ENCODE measurements at regions not wholly inside any gene's neighbourhood (a gene's known extent, or its start where the extent isn't known, plus 50 kb on each side); places are given as distances from the start of the nearest gene placed in this dataset.
"Not testable (repeated sequence)": the region's sequence is repeated elsewhere in the genome, so short reads cannot be mapped to it uniquely, and the experiment has no call there.

DNA sequence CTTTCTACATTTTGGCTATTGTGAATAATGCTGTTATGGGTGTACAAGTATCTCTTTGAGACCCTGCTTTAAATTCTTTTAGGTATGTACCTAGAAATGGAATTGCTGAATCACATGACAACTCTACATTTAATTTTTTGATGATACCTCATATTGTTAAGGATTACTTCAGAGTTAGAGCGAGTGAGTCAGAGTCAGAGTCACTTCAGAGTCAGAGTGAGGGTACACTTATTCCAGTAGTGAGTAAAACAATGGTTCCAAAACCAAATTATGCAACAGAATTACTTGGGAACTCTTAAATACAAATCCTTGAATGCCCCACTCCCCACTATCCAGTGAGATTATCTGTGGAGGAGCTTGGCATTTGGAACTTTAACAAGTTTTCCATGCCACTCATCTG lies 50.3 kb upstream of the SNRK start:
- DNase-seq: no peak

DNA sequence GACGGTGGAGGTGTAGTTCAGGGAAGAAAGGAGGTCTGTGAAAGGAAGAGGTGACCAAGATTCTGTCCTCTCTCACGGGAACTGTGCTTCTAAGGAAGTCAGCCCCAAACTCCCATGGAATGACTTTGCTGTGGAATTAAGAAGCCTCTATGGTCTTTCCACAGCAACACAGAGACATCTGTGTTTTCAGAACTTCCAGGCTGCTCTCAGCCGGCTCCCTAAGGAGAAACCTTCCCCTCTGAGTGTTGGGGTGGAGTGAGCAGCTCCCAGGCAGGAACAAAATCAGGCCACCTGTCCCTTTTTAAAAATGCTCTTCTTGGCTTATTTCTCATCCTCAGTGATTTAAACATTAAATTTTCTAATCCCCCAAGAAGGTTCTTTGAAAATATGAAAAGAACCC lies 53.3 kb upstream of the SNRK start:
- no peak for DNase-seq

GRCh38 chr3:43231276-43232000 lies 54.9 kb upstream of the SNRK start:
- DNase-seq: no peak

DNA sequence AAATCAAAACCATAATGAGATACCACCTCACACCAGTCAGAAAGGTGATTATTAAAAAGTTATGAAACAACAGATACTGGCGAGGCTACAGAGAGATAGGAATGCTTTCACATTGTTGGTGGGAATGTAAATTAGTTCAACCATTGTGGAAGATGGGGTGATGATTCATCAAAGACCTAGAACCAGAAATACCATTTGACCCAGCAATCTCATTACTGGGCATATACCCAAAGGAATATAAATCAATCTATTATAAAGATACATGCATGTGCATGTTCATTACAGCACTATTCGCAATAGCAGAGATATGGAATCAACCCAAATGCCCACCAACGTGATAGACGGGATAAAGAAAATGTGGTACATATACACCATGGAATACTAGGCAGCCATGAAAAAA lies 56.5 kb upstream of the SNRK start:
- DNase-seq: not testable (repeated sequence)

DNA sequence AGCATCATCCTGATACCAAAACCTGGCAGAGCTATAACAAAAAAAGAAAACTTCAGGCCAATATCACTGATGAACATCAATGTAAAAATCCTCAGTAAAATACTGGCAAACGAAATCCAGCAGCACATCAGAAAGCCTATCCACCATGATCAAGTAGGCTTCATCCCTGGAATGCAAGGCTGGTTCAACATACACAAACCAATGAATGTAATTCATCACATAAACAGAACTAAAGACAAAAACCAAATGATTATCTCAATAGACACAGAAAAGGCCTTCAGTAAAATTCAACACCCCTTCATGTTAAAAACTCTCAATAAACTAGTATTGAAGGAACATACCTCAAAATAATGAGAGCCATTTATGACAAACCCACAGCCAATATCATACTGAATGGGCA lies 58.7 kb upstream of the SNRK start:
- not testable (repeated sequence) for DNase-seq

DNA sequence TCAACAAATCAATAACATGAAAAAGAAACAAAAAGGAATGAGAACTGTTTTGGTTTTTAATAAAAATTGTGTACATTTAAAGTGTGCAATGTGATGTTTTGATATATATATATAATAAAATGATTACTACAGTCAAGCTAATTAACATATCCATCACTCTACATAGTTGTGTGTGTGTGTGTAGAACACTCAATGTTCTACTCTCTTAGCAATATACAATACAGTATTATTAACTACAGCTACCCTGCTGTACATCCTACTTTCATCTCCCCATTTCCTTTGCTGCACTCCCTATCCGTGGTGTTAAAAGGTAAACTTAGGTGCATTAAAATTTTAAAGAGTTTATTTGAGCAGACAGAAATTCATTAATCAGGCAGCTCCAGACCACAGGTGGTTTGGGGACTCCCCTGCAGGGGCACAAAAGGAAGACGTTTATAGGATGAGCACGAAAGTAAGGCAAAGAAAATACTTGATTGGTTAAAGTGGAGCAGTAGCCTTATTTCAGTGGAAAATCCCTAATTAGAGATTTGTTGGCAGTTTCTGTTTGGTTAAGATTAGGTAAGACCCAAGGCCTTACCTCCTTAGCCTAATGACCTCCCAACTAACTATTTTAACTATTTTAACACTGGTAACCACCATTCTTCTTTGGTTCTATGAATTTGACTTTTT lies 61.8 kb upstream of the SNRK start:
- no peak for DNase-seq

GRCh38 chr3:43223670-43224364 lies 62.5 kb upstream of the SNRK start:
- no peak for DNase-seq

GRCh38 chr3:43222590-43222989 lies 63.8 kb upstream of the SNRK start:
- no peak for DNase-seq

DNA sequence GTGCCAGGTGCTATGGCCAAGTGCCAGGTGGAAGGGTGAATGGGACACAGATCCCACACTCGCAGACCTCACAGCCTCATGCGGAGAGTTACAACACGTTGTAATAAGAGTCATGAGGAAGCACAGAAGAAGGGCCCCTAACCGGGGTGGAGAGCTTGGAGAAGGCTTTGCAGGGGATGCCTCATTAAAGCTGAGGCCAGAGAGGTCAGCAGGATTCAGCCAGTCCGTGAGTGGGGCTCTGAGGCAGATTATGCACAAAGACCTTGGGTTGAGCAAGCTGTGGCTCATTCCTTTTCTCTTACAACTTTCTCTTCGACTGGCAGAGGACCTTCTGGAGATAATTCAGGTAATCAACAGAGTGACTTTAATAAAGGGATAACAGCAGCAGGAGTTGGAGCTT lies 65.3 kb upstream of the SNRK start:
- no peak for DNase-seq

DNA sequence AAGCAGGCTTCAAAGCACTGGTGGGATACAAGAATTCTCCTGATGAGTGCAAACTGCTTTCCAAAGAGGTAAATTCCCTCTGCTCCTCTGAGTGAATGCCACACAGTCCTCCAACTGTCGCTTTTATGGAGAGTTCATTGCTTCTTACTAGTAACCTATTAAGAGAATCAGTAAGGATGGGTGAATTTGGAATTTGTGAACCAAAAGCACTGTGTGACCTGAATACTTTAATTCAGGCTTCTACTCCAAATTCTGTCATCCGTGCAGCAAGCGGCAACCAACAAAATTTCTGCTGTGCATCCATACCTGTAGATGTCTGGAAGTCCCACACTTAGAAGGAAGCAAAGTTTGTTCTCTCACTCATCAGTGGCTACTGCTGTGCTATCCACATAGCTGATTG lies 66.7 kb upstream of the SNRK start:
- DNase-seq: no peak

DNA sequence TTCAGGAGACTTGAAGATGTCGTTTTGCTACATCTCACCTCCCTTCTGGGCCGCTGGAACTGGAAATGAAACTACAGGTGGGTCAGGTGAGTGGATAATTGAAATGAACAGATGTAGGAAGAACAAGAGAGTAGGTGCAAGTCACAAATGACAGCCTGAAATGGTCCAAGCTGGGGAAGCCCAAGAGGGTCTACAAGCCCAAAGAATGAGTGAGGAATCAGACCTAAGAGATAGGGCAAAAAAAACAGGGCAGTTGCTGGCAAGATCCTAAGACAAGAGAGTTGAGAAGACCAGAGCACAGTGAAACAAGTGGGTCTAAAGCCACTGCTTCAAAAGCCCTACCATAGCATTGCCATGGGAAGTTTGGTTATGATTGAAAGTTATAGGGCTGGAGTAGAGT lies 67.4 kb upstream of the SNRK start:
- DNase-seq: no peak

GRCh38 chr3:43218156-43218555 lies 68.2 kb upstream of the SNRK start:
- DNase-seq: no peak

DNA sequence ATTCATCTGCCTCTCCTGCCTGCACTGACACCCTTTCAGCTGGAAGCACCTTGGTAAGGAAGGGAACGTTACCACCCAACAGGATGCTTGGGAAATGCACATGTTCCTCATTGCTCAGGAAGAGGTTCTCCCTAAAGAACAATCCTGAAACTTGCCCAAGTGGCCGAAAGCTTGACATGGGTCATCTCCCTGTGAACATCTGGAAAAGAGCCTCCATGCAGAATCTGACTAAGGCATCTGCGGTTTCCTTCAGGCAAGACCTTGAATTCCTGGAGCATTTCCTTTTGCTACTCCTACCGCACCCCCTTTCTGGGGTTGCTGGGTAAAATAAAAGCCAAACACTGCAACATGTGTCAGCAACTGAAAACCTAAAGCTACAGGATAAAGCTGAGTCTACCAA lies 68.7 kb upstream of the SNRK start:
- no peak for DNase-seq

DNA sequence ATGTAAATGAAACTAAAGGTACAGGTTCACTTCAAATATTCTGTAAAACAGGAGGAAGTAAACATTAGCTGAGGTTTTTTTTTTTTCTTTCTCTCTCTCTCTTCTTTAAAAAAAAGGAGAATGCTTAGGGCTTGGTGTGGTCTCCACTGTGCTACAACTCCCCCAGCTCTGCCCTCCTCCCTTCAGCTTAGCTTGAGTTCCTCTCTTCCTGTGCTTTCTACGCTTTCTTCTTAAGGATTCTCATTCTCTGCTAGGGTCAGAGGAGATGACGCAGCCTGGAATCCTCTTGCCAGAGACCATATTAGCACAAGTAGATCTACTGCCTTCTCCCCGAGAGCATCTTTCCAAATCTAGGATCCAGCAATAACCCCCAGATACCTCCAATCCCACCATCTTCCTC lies 69.1 kb upstream of the SNRK start:
- DNase-seq: no peak

DNA sequence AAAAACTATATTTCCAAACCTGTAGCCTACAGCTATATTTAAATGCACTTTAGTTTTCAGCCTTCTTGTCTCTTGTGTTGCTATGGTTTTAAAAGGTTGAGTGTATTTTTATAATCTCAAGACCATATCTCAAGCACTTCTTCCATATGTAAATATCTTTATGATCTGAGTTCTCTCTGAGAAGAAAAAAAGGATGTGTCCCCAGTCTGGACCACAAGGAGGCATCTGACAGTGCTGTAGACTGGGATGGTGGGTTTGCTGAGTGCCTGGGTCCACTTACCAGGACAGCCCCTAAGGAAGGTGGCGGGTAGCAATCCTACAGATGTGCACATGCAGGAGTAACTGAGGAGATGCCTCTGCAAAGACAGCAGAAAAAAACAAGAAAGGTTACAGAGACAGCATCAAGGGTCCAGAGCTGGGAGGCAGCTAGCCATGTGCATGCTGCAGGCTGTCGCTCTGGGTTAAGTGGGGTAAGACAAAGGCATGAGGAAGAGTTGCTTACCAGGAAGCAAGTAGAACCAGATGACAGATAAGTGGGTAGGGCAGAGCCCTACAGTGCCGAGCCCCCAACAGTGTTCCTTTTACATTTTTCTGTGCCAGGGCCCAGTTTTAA lies 70.6 kb upstream of the SNRK start:
- no peak for DNase-seq

DNA sequence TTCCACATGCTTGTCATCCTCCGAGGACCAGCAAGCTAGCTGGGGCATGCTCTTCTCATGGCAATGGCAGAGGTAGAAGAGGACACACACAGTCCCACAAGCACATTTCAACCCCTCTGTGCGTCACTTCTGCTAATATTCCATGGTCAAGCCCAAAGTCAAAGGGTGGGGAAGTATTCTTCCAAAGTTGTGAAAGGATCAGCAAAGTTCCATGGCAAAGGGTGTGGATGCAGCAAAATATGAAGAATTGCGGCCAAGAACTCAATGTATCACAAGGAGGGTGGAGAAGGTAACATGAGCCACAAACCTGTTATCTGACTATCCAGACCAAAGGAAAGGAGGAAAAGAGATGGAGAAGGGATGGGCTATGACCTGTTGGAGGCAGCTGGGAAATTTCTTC lies 71.2 kb upstream of the SNRK start:
- no peak for DNase-seq

DNA sequence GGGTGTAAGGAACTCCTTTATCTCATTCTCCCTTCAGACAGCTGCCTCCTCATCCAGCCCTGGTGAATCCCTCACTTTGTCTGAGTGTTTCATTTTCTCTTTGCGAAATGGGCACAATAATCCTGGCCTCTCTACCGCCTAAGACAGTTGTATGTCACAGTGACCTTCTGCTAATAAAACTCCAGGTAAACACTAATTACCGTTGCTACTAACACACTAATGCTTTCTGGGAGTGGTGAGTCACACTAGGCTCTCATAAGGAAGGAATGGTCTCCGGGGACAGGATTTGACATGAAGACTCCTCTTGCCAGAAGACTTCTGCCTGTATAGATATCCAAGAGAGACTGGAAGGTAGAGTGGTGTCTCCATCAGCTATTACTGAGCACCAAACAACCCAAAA lies 71.7 kb upstream of the SNRK start:
- DNase-seq: no peak

GRCh38 chr3:43213631-43214030 lies 72.7 kb upstream of the SNRK start:
- no peak for DNase-seq

GRCh38 chr3:43212914-43213611 lies 73.3 kb upstream of the SNRK start:
- DNase-seq: no peak

DNA sequence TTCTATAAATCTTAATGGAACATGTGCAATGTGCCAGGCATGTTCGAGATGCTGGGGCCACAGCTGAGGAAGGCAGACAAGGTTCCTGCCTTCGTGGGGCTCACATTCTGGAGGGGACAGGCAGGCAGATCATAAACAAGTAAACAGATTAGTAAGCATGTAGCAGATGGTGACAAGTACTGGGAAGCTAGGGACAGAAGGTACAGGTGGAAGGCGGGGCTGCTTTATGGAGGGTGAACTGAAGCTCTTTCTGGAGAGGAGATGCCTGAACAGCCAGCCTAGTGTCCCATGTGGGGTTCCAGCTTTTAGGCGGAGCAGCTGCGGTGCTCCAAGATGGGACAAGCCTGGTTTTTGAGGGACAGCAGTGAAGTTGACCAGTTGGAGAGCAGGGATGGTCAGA lies 74.7 kb upstream of the SNRK start:
- DNase-seq: no peak

DNA sequence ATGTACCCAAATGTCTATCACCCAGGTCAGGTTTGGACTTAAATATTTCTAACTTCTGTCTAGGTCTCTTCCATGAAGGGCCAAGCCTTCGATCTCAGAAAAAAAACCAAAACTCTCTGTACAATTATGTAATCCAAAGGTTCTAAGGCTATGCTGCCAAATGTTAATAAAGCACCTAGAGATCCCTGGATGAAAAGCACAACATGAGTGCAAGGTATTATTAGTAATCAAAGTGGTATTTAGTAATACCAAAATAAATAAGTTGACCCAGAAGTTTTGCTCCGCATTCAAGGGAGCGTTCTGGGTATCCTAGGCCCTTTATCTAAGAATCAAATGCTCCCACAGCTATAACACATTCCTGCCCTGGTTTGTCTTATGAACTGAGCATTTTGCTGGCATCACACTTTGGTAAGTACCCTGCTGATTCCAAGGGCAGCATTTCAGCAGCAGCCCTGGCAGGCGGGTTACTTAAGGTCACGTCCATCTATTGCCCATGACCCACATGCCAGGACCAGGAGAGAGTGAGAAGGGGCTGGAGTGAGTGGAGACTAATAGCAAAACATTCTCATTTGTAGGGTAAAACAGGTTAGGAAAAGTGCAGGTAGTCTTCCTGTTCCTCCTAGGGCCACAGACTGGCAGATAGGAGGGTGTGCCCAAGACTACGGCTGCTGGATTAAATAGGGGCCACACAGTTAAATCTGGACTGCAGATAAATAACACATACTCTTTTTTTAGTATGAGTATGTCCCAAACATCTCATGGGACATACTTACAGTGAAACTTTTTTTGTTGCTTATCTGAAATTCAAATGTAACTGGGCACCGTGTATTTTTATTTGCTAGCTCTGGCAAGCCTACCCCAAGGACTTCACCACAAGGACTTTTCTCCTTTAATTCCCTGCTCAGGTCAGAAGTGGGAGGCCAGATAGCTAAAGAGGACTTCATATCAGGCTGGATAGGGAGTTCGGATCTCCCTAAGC lies 76.0 kb upstream of the SNRK start:
- no peak for DNase-seq

- DNase-seq: no peak
These were observed 78.7 kb upstream of the SNRK start for GRCh38 chr3:43207628-43208085.
